ENCODE measurements at regions not wholly inside any gene's neighbourhood (a gene's known extent, or its start where the extent isn't known, plus 50 kb on each side); places are given as distances from the start of the nearest gene placed in this dataset.

GRCh38 chr22:46061501-46062231 lies 84.7 kb upstream of the WNT7B start (continued):
- TF ChIP-seq E2F1 (CRISPR knock-in tag; IDR thresholded peaks at IDR 0.05) (no peak), SMAD4 (CRISPR knock-in tag; IDR thresholded peaks at IDR 0.05) (no peak), ZNF317 (CRISPR knock-in tag; IDR thresholded peaks at IDR 0.05; ENCODE audit: borderline replicate concordance, low read depth) (no peak), ZNF138 (CRISPR knock-in tag; conservative IDR thresholded peaks at IDR 0.05) (no peak), TP53 (CRISPR knock-in tag; IDR thresholded peaks at IDR 0.05) (no peak), PRDM15 (CRISPR knock-in tag; IDR thresholded peaks at IDR 0.05) (peak; percentile 58; the same call in 1 of the 2 replicates), NFYB (CRISPR knock-in tag; conservative IDR thresholded peaks at IDR 0.05; ENCODE audit: low read depth) (no peak), CBFB (CRISPR knock-in tag; IDR thresholded peaks at IDR 0.05; ENCODE audit: low read depth) (no peak), ZNF263 (CRISPR knock-in tag; IDR thresholded peaks at IDR 0.05; ENCODE audit: low read depth) (no peak), FOXK1 (CRISPR knock-in tag; IDR thresholded peaks at IDR 0.05) (0 out of 2 replicates have a peak, but pooled peaks have one; percentile 35), FOXJ3 (CRISPR knock-in tag; IDR thresholded peaks at IDR 0.05; ENCODE audit: borderline replicate concordance) (no peak), JUN (CRISPR knock-in tag; IDR thresholded peaks at IDR 0.05) (no peak), NR3C1 (CRISPR knock-in tag; conservative IDR thresholded peaks at IDR 0.05; ENCODE audit: low read depth) (no peak), ZBTB21 (CRISPR knock-in tag; IDR thresholded peaks at IDR 0.05; ENCODE audit: borderline replicate concordance) (no peak), ATF2 (CRISPR knock-in tag; IDR thresholded peaks at IDR 0.05; ENCODE audit: borderline replicate concordance, low read depth) (no peak), IRF1 (CRISPR knock-in tag; IDR thresholded peaks at IDR 0.05) (no peak), ZNF671 (CRISPR knock-in tag; IDR thresholded peaks at IDR 0.05) (no peak), RORB (CRISPR knock-in tag; IDR thresholded peaks at IDR 0.05) (no peak), GTF2I (CRISPR knock-in tag; conservative IDR thresholded peaks at IDR 0.05) (no peak), GRHL2 (CRISPR knock-in tag; IDR thresholded peaks at IDR 0.05; ENCODE audit: insufficient replicate concordance, severe bottlenecking) (no peak), NFE2L1 (CRISPR knock-in tag; IDR thresholded peaks at IDR 0.05) (no peak), NR1H2 (CRISPR knock-in tag; IDR thresholded peaks at IDR 0.05) (no peak), E2F4 (CRISPR knock-in tag; IDR thresholded peaks at IDR 0.05; ENCODE audit: borderline replicate concordance, low read depth) (peak; percentile 70; the same call in 1 of the 2 replicates), STAT6 (CRISPR knock-in tag; conservative IDR thresholded peaks at IDR 0.05; ENCODE audit: low read depth) (no peak), ZNF232 (CRISPR knock-in tag; IDR thresholded peaks at IDR 0.05) (no peak), NR2C2 (CRISPR knock-in tag; IDR thresholded peaks at IDR 0.05) (no peak), ZSCAN18 (CRISPR knock-in tag; IDR thresholded peaks at IDR 0.05) (no peak)
